Neural cell (in vitro differentiated cells): ENCODE measurements at regions not wholly inside any gene's neighbourhood (a gene's known extent, or its start where the extent isn't known, plus 50 kb on each side); places are given as distances from the start of the nearest gene placed in this dataset.

Experiments
- H2AFZ ChIP-seq: fragments of 200-600, 300-800 bp; sonication (generic), shearing (Covaris generic); 2 replicates; pipeline ENCODE4 v1.6.0; 2014; ENCODE audit warnings: low read depth, mild to moderate bottlenecking, antibody characterized with exemption, low read length, moderate library complexity
- H3F3A ChIP-seq: fragments of 200-600 bp; shearing (Covaris generic); 2 replicates; pipeline ENCODE4 v1.6.1; 2016; ENCODE audit warnings: mild to moderate bottlenecking, moderate library complexity, mixed read lengths, antibody characterized with exemption, low read length; ENCODE audit not compliant: insufficient read depth, poor library complexity, severe bottlenecking
- H3K27ac ChIP-seq: fragments of 200-600, 300-800 bp; sonication (generic), shearing (Covaris generic); 2 replicates; pipeline ENCODE4 v1.5.1; 2014; ENCODE audit warnings: mild to moderate bottlenecking, low read length, moderate library complexity
- H3K27me3 ChIP-seq: fragments of 300-800, 200-600 bp; sonication (generic), shearing (Covaris generic); 2 replicates; pipeline ENCODE4 v1.6.0; 2014; ENCODE audit warnings: mild to moderate bottlenecking, low read depth, low read length, moderate library complexity; ENCODE audit not compliant: insufficient read depth
- H3K36me3 ChIP-seq: fragments of 300-800, 200-600 bp; sonication (generic), shearing (Covaris generic); 2 replicates; pipeline ENCODE4 v1.5.1; 2014; ENCODE audit warnings: mild to moderate bottlenecking, antibody characterized with exemption, low read length, moderate library complexity; ENCODE audit not compliant: insufficient read depth
- H3K4me2 ChIP-seq: fragments of 300-800, 200-600 bp; sonication (generic), shearing (Covaris generic); 2 replicates; pipeline ENCODE4 v1.6.0; 2014; ENCODE audit warnings: mild to moderate bottlenecking, low read length
- H3K4me3 ChIP-seq: fragments of 300-800, 200-600 bp; sonication (generic), shearing (Covaris generic); 2 replicates; pipeline ENCODE4 v1.5.1; 2014; ENCODE audit warnings: mild to moderate bottlenecking, low read length, moderate library complexity
- H3K79me2 ChIP-seq: fragments of 200-600 bp; shearing (Covaris generic); replicated peaks from 2 replicates; pipeline ENCODE4 v1.6.0; 2014; ENCODE audit warnings: mild to moderate bottlenecking, low read length, moderate library complexity; ENCODE audit not compliant: insufficient read depth
- H3K9ac ChIP-seq: fragments of 300-800, 200-600 bp; sonication (generic), shearing (Covaris generic); 2 replicates; pipeline ENCODE4 v1.6.1; 2016; ENCODE audit warnings: mild to moderate bottlenecking, low read length, mixed read lengths
- H3K9me2 ChIP-seq: fragments of 200-600 bp; shearing (Covaris generic); 2 replicates; pipeline ENCODE4 v1.6.1; 2016; ENCODE audit warnings: mild to moderate bottlenecking, low read length, mixed read lengths; ENCODE audit not compliant: insufficient read depth
- H3K9me3 ChIP-seq: fragments of 200-600, 300-800 bp; sonication (generic), shearing (Covaris generic); 2 replicates; pipeline ENCODE4 v1.6.1; 2016; ENCODE audit warnings: mild to moderate bottlenecking, mixed run types, low read length, moderate library complexity, mixed read lengths
- H4K20me1 ChIP-seq: fragments of 200-600 bp; shearing (Covaris generic); 2 replicates; pipeline ENCODE4 v1.6.1; 2016; ENCODE audit warnings: mild to moderate bottlenecking, mixed run types; ENCODE audit not compliant: insufficient read depth
- EP300 ChIP-seq: fragments of 450-650 bp; conservative IDR thresholded peaks from 2 replicates; pipeline ENCODE4 v1.6.1; 2014; ENCODE audit warnings: antibody characterized with exemption, mild to moderate bottlenecking, moderate library complexity; ENCODE audit not compliant: poor library complexity, severe bottlenecking
- EZH2 ChIP-seq: fragments of 200-600, 300-800 bp; shearing (Covaris generic), sonication (generic); IDR thresholded peaks from 2 replicates; pipeline ENCODE4 v1.6.1; 2014; ENCODE audit warnings: antibody characterized with exemption, low read length, borderline replicate concordance, mild to moderate bottlenecking; ENCODE audit not compliant: insufficient read depth, poor library complexity, severe bottlenecking
- MXI1 ChIP-seq: fragments of 450-650 bp; conservative IDR thresholded peaks from 2 replicates; pipeline ENCODE4 v1.6.1; 2014; ENCODE audit warnings: antibody characterized with exemption, mild to moderate bottlenecking; ENCODE audit not compliant: poor library complexity, severe bottlenecking
- POLR2AphosphoS5 ChIP-seq: IDR thresholded peaks from 2 replicates; pipeline ENCODE4 v1.6.1; 2012
- RAD21 ChIP-seq: fragments of 450-650 bp; conservative IDR thresholded peaks from 2 replicates; pipeline ENCODE4 v1.6.1; 2014; ENCODE audit warnings: antibody characterized with exemption, mild to moderate bottlenecking, moderate library complexity
- SMC3 ChIP-seq: fragments of 450-650 bp; conservative IDR thresholded peaks from 2 replicates; pipeline ENCODE4 v1.6.1; 2014; ENCODE audit warnings: antibody characterized with exemption, mild to moderate bottlenecking, moderate library complexity; ENCODE audit not compliant: poor library complexity
- TAF1 ChIP-seq: IDR thresholded peaks from 2 replicates; pipeline ENCODE4 v1.6.1; 2012; ENCODE audit warnings: low read depth
- TF ChIP-seq, protein P1 (sequence below): IDR thresholded peaks from 2 replicates; pipeline ENCODE4 v1.6.1; 2012; ENCODE audit warnings: borderline replicate concordance
- TF ChIP-seq, protein P2 (sequence below): fragments of 450-650 bp; IDR thresholded peaks from 2 replicates; pipeline ENCODE4 v1.5.1; 2014; ENCODE audit warnings: antibody characterized with exemption, mild to moderate bottlenecking, moderate library complexity; ENCODE audit not compliant: poor library complexity, severe bottlenecking

DNA sequence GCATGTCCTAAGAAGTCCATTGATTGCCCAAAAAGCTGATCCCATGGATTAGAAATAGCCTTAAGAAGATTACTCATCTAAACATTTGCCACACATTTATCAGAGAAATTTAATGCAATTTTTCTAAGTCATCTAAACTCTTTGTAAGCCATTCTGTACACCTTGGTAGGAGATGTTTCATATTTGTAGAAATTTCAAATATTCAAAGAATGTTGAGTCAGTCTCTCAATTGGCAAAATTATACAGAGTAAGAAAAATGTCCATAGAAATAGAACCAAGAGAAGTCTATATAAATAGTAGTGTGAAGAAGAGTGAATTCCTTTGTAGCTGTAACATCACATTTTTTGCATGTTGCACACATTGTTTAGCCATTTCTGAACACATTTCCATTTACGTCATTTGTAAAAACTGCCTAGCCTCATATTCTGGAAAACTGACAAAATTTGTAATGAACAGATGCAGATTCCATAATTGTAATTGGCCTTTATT, 128.6 kb downstream of the MSTN start:
- H3K9ac ChIP-seq: no peak overlapping the region
- no peaks in the 10 kb centered on the region for H4K20me1 ChIP-seq
- no peaks in the 10 kb centered on the region for H3K9me2 ChIP-seq
- H3K36me3 ChIP-seq: no peaks in the 10 kb centered on the region
- no peaks in the 10 kb centered on the region for H3K9me3 ChIP-seq
- no peak overlapping the region for H3K27ac ChIP-seq
- no peaks in the 10 kb centered on the region for H3F3A ChIP-seq
- H3K79me2 ChIP-seq: no peaks in the 10 kb centered on the region
- no peaks in the 10 kb centered on the region for H3K27me3 ChIP-seq
- TF ChIP-seq SMC3 (no peak), MXI1 (no peak), POLR2AphosphoS5 (no peak), RAD21 (no peak), TAF1 (no peak), EP300 (no peak), EZH2 (no peak)
- TF ChIP-seq, protein P1, sequence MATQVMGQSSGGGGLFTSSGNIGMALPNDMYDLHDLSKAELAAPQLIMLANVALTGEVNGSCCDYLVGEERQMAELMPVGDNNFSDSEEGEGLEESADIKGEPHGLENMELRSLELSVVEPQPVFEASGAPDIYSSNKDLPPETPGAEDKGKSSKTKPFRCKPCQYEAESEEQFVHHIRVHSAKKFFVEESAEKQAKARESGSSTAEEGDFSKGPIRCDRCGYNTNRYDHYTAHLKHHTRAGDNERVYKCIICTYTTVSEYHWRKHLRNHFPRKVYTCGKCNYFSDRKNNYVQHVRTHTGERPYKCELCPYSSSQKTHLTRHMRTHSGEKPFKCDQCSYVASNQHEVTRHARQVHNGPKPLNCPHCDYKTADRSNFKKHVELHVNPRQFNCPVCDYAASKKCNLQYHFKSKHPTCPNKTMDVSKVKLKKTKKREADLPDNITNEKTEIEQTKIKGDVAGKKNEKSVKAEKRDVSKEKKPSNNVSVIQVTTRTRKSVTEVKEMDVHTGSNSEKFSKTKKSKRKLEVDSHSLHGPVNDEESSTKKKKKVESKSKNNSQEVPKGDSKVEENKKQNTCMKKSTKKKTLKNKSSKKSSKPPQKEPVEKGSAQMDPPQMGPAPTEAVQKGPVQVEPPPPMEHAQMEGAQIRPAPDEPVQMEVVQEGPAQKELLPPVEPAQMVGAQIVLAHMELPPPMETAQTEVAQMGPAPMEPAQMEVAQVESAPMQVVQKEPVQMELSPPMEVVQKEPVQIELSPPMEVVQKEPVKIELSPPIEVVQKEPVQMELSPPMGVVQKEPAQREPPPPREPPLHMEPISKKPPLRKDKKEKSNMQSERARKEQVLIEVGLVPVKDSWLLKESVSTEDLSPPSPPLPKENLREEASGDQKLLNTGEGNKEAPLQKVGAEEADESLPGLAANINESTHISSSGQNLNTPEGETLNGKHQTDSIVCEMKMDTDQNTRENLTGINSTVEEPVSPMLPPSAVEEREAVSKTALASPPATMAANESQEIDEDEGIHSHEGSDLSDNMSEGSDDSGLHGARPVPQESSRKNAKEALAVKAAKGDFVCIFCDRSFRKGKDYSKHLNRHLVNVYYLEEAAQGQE: no peak
- TF ChIP-seq, protein P2, sequence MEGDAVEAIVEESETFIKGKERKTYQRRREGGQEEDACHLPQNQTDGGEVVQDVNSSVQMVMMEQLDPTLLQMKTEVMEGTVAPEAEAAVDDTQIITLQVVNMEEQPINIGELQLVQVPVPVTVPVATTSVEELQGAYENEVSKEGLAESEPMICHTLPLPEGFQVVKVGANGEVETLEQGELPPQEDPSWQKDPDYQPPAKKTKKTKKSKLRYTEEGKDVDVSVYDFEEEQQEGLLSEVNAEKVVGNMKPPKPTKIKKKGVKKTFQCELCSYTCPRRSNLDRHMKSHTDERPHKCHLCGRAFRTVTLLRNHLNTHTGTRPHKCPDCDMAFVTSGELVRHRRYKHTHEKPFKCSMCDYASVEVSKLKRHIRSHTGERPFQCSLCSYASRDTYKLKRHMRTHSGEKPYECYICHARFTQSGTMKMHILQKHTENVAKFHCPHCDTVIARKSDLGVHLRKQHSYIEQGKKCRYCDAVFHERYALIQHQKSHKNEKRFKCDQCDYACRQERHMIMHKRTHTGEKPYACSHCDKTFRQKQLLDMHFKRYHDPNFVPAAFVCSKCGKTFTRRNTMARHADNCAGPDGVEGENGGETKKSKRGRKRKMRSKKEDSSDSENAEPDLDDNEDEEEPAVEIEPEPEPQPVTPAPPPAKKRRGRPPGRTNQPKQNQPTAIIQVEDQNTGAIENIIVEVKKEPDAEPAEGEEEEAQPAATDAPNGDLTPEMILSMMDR: no peak
- no peak overlapping the region for H2AFZ ChIP-seq
- H3K4me3 ChIP-seq: no peak overlapping the region
- no peak overlapping the region for H3K4me2 ChIP-seq

GRCh38 chr2:189933041-189933440, 129.5 kb downstream of the MSTN start:
- H3K9ac ChIP-seq: no peak overlapping the region

More at GRCh38 chr2:189933041-189933440, 129.5 kb downstream of the MSTN start:
- no peaks in the 10 kb centered on the region for H3K79me2 ChIP-seq
- H3K27ac ChIP-seq: no peak overlapping the region
- no peaks in the 10 kb centered on the region for H3K36me3 ChIP-seq
- H3K9me3 ChIP-seq: no peaks in the 10 kb centered on the region
- no peaks in the 10 kb centered on the region for H3K27me3 ChIP-seq
- no peaks in the 10 kb centered on the region for H3F3A ChIP-seq
- H3K4me3 ChIP-seq: no peak overlapping the region
- TF ChIP-seq, protein P1: no peak
- TF ChIP-seq MXI1: no peak
- no peak for TF ChIP-seq POLR2AphosphoS5
- no peak for TF ChIP-seq SMC3
- TF ChIP-seq, protein P2: no peak
- no peak for TF ChIP-seq TAF1
- TF ChIP-seq EZH2: no peak
- TF ChIP-seq EP300: no peak
- no peak for TF ChIP-seq RAD21
- no peak overlapping the region for H3K4me2 ChIP-seq
- H4K20me1 ChIP-seq: no peaks in the 10 kb centered on the region
- no peak overlapping the region for H2AFZ ChIP-seq
- H3K9me2 ChIP-seq: no peaks in the 10 kb centered on the region
